CD4-positive, alpha-beta T cell (primary cell): ENCODE measurements at regions not wholly inside any gene's neighbourhood (a gene's known extent, or its start where the extent isn't known, plus 50 kb on each side); places are given as distances from the start of the nearest gene placed in this dataset.

Experiments used
- ATAC-seq: fragments of 200-7000 bp; cut with Tn5 transposase; one replicate; pipeline ENCODE4 v1.10.0; 2022; ENCODE audit warnings: mild to moderate bottlenecking; ENCODE audit not compliant: poor library complexity
- CTCF ChIA-PET: fragments of 350-600 bp; sonication (Branson Sonifier 250); formaldehyde crosslinking; loops from one replicate; lab custom pipeline; 2021; ENCODE audit warnings: antibody characterized with exemption, inconsistent platforms; lab: Charles Lee
- POLR2A ChIA-PET: fragments of 350-600 bp; sonication (Branson Sonifier 250); formaldehyde crosslinking; loops from one replicate; lab custom pipeline; 2021; ENCODE audit warnings: antibody characterized with exemption, inconsistent platforms; lab: Charles Lee
- DNase-seq, 14 experiments: peaks; one replicate each; pipeline ENCODE4 v3.0.0-alpha.2; 2013 to 2020; ENCODE audit warnings: mixed read lengths in 2 of 14
- H3K27ac ChIP-seq, 2 donors: one replicate each; pipeline versions ENCODE4 v1.5.1 to v1.7.0; 2013; ENCODE audit warnings: low read length in 2 of 2, low read depth in 1 of 2, mild to moderate bottlenecking in 1 of 2
- H3K27me3 ChIP-seq, 2 experiments: 1 replicate in 1 of 2; 2 replicates in 1 of 2; pipeline versions ENCODE4 v1.6.1 to v1.7.0; 2013; ENCODE audit warnings: low read length in 2 of 2, control low read depth in 1 of 2, mild to moderate bottlenecking in 1 of 2, moderate library complexity in 1 of 2; ENCODE audit not compliant: insufficient read depth in 2 of 2, control insufficient read depth in 1 of 2
- H3K36me3 ChIP-seq: one replicate; pipeline ENCODE4 v1.6.1; 2013; ENCODE audit warnings: low read length, control low read depth; ENCODE audit not compliant: insufficient read depth
- H3K4me1 ChIP-seq: one replicate; pipeline ENCODE4 v1.6.1; 2013; ENCODE audit warnings: low read length, control low read depth; ENCODE audit not compliant: insufficient read depth
- H3K4me3 ChIP-seq: one replicate; pipeline ENCODE4 v1.5.1; 2013; ENCODE audit warnings: mild to moderate bottlenecking, low read length, moderate library complexity
- H3K9me3 ChIP-seq, 2 experiments: 1 replicate in 1 of 2; 2 replicates in 1 of 2; pipeline versions ENCODE4 v1.6.1 to v1.7.0; 2013; ENCODE audit warnings: low read length in 2 of 2, mild to moderate bottlenecking in 2 of 2, control low read depth in 1 of 2, moderate library complexity in 1 of 2; ENCODE audit not compliant: control insufficient read depth in 1 of 2, insufficient read depth in 1 of 2
- H3K27ac Mint-ChIP-seq: one replicate; pipeline ENCODE4 v1.8.0; 2020; ENCODE audit warnings: mixed read lengths
- H3K27me3 Mint-ChIP-seq: one replicate; pipeline ENCODE4 v1.8.0; 2021; ENCODE audit warnings: mixed read lengths
- H3K36me3 Mint-ChIP-seq: one replicate; pipeline ENCODE4 v1.8.0; 2021; ENCODE audit warnings: low read depth, mixed read lengths
- H3K4me1 Mint-ChIP-seq: one replicate; pipeline ENCODE4 v1.8.0; 2021; ENCODE audit warnings: low read depth, mixed read lengths
- H3K4me3 Mint-ChIP-seq: one replicate; pipeline ENCODE4 v1.8.0; 2020; ENCODE audit warnings: mild to moderate bottlenecking, mixed read lengths
- H3K9me3 Mint-ChIP-seq: one replicate; pipeline ENCODE4 v1.8.0; 2020; ENCODE audit warnings: mixed read lengths
- intact Hi-C, 2 experiments: fragments of 100-400 bp; cut with DNase I in 1 of 2; cut with micrococcal nuclease in 1 of 2; formaldehyde crosslinking; loops; one replicate each; pipeline versions ENCODE4 v1.15.1 to v1.9.0; 2023 to 2025; cut with DNase I, micrococcal nuclease
- TF ChIP-seq, protein P1 (sequence below): fragments of 200-600 bp; IDR thresholded peaks from one replicate; pipeline ENCODE4 v1.8.0; 2022; ENCODE audit warnings: antibody characterized with exemption, mild to moderate bottlenecking

- H3K27ac ChIP-seq = no peak overlapping the region
- peaks cover 15% of the 10 kb centered on the region for H3K36me3 ChIP-seq
- H3K4me3 ChIP-seq = no peak overlapping the region
- CTCF ChIA-PET = no interaction called here
- peaks cover 53% of the 10 kb centered on the region for H3K4me1 Mint-ChIP-seq
- no peaks in the 10 kb centered on the region for H3K9me3 ChIP-seq
- no peaks in the 10 kb centered on the region for H3K9me3 Mint-ChIP-seq
- H3K27me3 ChIP-seq = no peaks in the 10 kb centered on the region
- POLR2A ChIA-PET = no interaction called here
- ATAC-seq (no peak), DNase-seq (peak in 1 of 14 experiments; percentile 25)
- peaks cover 55% of the 10 kb centered on the region for H3K36me3 Mint-ChIP-seq
- intact Hi-C loops = no loop called here
- H3K4me3 Mint-ChIP-seq = no peak overlapping the region
- H3K27ac Mint-ChIP-seq = no peak overlapping the region
- peaks cover 30% of the 10 kb centered on the region for H3K4me1 ChIP-seq
- TF ChIP-seq, protein P1, sequence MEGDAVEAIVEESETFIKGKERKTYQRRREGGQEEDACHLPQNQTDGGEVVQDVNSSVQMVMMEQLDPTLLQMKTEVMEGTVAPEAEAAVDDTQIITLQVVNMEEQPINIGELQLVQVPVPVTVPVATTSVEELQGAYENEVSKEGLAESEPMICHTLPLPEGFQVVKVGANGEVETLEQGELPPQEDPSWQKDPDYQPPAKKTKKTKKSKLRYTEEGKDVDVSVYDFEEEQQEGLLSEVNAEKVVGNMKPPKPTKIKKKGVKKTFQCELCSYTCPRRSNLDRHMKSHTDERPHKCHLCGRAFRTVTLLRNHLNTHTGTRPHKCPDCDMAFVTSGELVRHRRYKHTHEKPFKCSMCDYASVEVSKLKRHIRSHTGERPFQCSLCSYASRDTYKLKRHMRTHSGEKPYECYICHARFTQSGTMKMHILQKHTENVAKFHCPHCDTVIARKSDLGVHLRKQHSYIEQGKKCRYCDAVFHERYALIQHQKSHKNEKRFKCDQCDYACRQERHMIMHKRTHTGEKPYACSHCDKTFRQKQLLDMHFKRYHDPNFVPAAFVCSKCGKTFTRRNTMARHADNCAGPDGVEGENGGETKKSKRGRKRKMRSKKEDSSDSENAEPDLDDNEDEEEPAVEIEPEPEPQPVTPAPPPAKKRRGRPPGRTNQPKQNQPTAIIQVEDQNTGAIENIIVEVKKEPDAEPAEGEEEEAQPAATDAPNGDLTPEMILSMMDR = no peak
- H3K27me3 Mint-ChIP-seq = no peaks in the 10 kb centered on the region
Measured at GRCh38 chr14:89466944-89467343, 49.9 kb upstream of the FOXN3 start.
